Osteoblast (primary cell): ENCODE measurements at regions not wholly inside any gene's neighbourhood (a gene's known extent, or its start where the extent isn't known, plus 50 kb on each side); places are given as distances from the start of the nearest gene placed in this dataset.
A peak's percentile ranks its signal among the peaks of the same experiment; 100 is the strongest.

ENCODE experiments used
- DNase-seq: peaks from one replicate; pipeline ENCODE4 v3.0.0; 2011; ENCODE audit warnings: low spot score, mixed read lengths; ENCODE audit not compliant: insufficient read length; ENCODE audit errors: missing footprints
- H2AFZ ChIP-seq: 2 replicates; pipeline ENCODE4 v1.6.0; 2011; ENCODE audit warnings: mild to moderate bottlenecking, low read length
- H3K27ac ChIP-seq: 2 replicates; pipeline ENCODE4 v1.5.1; 2011; ENCODE audit warnings: mild to moderate bottlenecking, low read depth, low read length, moderate library complexity
- H3K27me3 ChIP-seq: 2 replicates; pipeline ENCODE4 v1.6.0; 2012; ENCODE audit warnings: mild to moderate bottlenecking, control low read depth, inconsistent platforms, low read length, moderate library complexity; ENCODE audit not compliant: insufficient read depth
- H3K36me3 ChIP-seq: 2 replicates; pipeline ENCODE4 v1.5.1; 2011; ENCODE audit warnings: mild to moderate bottlenecking, low read length, control low read depth, moderate library complexity; ENCODE audit not compliant: insufficient read depth
- H3K4me1 ChIP-seq: 2 replicates; pipeline ENCODE4 v1.5.1; 2011; ENCODE audit warnings: mild to moderate bottlenecking, low read length, control low read depth, moderate library complexity; ENCODE audit not compliant: insufficient read depth
- H3K4me2 ChIP-seq: 2 replicates; pipeline ENCODE4 v1.6.0; 2011; ENCODE audit warnings: mild to moderate bottlenecking, low read length; ENCODE audit not compliant: insufficient read depth
- H3K4me3 ChIP-seq: fragments of 200-600 bp; sonication (generic); 3 replicates; pipeline ENCODE4 v1.5.1; 2012; ENCODE audit warnings: mild to moderate bottlenecking, low read length, inconsistent platforms; ENCODE audit not compliant: insufficient read depth
- H3K79me2 ChIP-seq: 2 replicates; pipeline ENCODE4 v1.6.0; 2012; ENCODE audit warnings: mild to moderate bottlenecking, low read length, control low read depth, inconsistent platforms; ENCODE audit not compliant: insufficient read depth
- H3K9me3 ChIP-seq: 2 replicates; pipeline ENCODE4 v1.5.1; 2011; ENCODE audit warnings: low read depth, low read length, control low read depth
- H4K20me1 ChIP-seq: 2 replicates; pipeline ENCODE4 v1.6.0; 2012; ENCODE audit warnings: mild to moderate bottlenecking, low read length, control low read depth; ENCODE audit not compliant: insufficient read depth
- TF ChIP-seq, protein P1 (sequence below): IDR thresholded peaks from 2 replicates; pipeline ENCODE4 v1.5.1; 2011; ENCODE audit warnings: mild to moderate bottlenecking, low read depth, low read length, moderate library complexity; ENCODE audit errors: extremely low read depth

DNA sequence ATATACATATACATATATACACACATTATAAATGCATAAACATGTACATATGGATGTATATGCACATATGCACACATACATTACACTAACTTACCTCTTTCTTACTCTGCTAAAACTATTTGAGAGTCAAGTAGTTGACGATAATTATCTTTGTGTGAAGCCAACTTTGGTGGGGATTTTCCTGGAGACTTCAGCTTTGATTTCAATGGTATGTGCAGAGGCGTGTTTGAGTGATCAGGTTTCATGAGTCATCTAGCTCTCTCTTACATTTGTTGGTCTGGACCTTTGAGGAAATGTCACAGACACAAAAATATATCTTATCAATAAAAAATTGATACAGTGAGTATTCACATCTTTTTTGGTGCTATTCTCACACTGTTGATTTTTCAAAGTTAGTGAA is 769.1 kb upstream of the LUZP2 start:
- Histone ChIP-seq H3K79me2 (no peaks in the 10 kb centered on the region), H4K20me1 (no peaks in the 10 kb centered on the region), H2AFZ (no peak overlapping the region), H3K27me3 (no peaks in the 10 kb centered on the region), H3K36me3 (no peaks in the 10 kb centered on the region), H3K4me3 (no peak overlapping the region), H3K4me2 (peak overlapping the region; percentile 14), H3K9me3 (no peaks in the 10 kb centered on the region), H3K4me1 (peaks cover 4% of the 10 kb centered on the region), H3K27ac (no peak overlapping the region)
- DNase-seq: peak; percentile 80
- TF ChIP-seq, protein P1, sequence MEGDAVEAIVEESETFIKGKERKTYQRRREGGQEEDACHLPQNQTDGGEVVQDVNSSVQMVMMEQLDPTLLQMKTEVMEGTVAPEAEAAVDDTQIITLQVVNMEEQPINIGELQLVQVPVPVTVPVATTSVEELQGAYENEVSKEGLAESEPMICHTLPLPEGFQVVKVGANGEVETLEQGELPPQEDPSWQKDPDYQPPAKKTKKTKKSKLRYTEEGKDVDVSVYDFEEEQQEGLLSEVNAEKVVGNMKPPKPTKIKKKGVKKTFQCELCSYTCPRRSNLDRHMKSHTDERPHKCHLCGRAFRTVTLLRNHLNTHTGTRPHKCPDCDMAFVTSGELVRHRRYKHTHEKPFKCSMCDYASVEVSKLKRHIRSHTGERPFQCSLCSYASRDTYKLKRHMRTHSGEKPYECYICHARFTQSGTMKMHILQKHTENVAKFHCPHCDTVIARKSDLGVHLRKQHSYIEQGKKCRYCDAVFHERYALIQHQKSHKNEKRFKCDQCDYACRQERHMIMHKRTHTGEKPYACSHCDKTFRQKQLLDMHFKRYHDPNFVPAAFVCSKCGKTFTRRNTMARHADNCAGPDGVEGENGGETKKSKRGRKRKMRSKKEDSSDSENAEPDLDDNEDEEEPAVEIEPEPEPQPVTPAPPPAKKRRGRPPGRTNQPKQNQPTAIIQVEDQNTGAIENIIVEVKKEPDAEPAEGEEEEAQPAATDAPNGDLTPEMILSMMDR: no peak

DNA sequence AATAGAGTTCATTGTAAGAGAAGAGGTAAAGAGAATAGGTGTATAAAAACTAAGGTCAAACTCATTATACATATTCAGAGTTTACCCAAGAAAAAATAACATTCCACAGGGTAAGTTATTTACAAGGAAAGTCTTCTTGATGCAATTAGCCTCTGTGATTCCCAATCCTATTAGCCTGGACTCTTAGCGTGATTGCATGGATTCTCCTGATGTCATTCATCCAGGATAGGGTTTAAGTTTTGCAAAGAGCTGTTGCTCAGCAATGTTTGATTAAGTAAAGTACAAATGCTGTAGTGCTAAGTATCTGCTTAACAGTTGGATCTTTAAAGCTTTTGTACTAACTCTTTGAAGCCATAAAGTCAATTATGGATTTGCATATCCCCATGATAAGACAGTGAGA is 767.8 kb upstream of the LUZP2 start:
- Histone ChIP-seq H3K36me3 (no peaks in the 10 kb centered on the region), H3K9me3 (no peaks in the 10 kb centered on the region), H4K20me1 (no peaks in the 10 kb centered on the region), H3K79me2 (no peaks in the 10 kb centered on the region), H3K27me3 (no peaks in the 10 kb centered on the region), H2AFZ (no peak overlapping the region), H3K27ac (no peak overlapping the region), H3K4me1 (peaks cover 4% of the 10 kb centered on the region), H3K4me3 (no peak overlapping the region), H3K4me2 (no peak overlapping the region)
- no peak for DNase-seq
- TF ChIP-seq, protein P1: no peak

DNA sequence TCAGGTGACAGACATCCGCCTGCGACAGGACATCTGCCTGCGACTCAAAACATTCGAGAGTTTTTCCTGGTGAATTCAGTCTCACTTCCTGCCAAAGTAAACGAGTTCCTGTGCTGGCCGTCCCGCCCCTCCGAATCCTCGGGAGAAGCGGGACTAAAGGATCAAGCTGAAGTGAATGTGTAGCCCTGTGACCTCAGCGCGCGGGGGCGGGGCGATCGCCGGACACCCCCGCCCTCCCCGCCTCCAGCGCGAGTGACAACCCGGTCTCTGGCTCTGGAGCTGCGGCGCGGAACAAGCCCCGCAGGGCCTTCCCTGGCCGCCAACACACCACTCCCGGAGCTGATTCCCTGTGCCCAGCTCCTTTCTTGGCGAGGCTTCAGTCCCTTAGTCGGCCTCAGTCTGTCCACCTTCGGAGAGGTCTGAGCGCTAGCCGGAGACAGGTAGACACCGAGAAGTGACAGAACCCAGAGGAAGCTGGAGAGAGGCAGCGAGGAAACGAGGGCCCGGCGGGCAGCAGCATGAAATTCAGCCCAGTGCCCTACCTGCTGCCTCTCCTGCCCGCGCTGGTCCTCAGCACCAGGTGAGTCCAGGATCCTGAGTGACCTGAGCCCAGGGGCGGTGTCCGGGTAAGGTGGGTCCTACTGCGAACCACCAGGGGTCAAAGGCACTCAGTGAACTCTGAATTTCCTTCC is 766.4 kb upstream of the LUZP2 start:
- Histone ChIP-seq H3K4me3 (no peak overlapping the region), H3K36me3 (no peaks in the 10 kb centered on the region), H3K27ac (no peak overlapping the region), H3K27me3 (no peaks in the 10 kb centered on the region), H3K4me1 (peaks cover 3% of the 10 kb centered on the region), H3K79me2 (no peaks in the 10 kb centered on the region), H4K20me1 (no peaks in the 10 kb centered on the region), H3K4me2 (no peak overlapping the region), H2AFZ (no peak overlapping the region), H3K9me3 (no peaks in the 10 kb centered on the region)
- DNase-seq: peak; percentile 15
- TF ChIP-seq, protein P1: no peak

DNA sequence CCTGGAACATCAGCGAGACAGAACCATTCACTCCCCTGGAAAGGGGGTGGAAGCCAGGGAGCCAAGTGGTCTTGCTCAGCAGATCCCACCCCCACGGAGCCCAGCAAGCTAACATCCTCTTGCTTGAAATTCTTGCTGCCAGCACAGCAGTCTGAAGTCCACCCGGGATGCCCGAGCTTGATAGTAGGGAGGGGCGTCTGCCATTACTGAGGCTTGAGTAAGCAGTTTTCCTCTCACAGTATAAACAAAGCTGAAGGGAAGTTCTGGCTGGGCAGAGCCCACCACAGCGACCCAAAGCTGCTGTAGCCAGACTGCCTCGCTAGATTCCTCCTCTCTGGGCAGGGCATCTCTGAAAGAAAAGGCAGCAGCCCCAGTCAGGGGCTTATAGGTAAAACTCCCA is 764.8 kb upstream of the LUZP2 start:
- Histone ChIP-seq H3K4me2 (peak overlapping the region; percentile 43), H3K9me3 (no peaks in the 10 kb centered on the region), H3K4me3 (no peak overlapping the region), H3K4me1 (no peaks in the 10 kb centered on the region), H3K36me3 (no peaks in the 10 kb centered on the region), H3K79me2 (no peaks in the 10 kb centered on the region), H3K27me3 (no peaks in the 10 kb centered on the region), H4K20me1 (no peaks in the 10 kb centered on the region), H2AFZ (peak overlapping the region; percentile 72), H3K27ac (no peak overlapping the region)
- DNase-seq: peak; percentile 75
- TF ChIP-seq, protein P1: no peak
